8988T (cell line): ENCODE measurements at regions not wholly inside any gene's neighbourhood (a gene's known extent, or its start where the extent isn't known, plus 50 kb on each side); places are given as distances from the start of the nearest gene placed in this dataset.
"Not testable (repeated sequence)": the region's sequence is repeated elsewhere in the genome, so short reads cannot be mapped to it uniquely, and the experiment has no call there.

Source experiments
- DNase-seq: peaks from one replicate; pipeline ENCODE4 v3.0.0; 2011

DNA sequence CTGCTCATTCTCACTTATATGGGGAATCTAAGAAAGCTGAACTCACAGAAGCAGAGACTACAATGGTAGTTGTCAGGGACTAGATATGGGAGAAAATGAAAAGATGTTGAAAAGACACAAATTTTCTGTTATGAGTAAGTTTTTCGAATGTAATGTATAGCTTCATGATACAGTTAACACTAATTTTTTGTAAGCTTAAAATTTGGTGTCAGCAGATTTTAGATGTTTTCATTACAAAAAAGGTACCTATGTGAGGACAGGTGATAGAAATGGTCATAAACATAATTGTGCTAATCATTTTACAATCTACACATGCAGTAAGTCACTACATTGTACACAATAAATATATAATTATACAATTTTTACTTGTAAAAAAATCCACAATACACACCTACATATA, 286.6 kb downstream of the ZNF33B start:
- no peak for DNase-seq

- DNase-seq = not testable (repeated sequence)
Observed at GRCh38 chr10:42336593-42337337, 301.6 kb downstream of the ZNF33B start.

DNA sequence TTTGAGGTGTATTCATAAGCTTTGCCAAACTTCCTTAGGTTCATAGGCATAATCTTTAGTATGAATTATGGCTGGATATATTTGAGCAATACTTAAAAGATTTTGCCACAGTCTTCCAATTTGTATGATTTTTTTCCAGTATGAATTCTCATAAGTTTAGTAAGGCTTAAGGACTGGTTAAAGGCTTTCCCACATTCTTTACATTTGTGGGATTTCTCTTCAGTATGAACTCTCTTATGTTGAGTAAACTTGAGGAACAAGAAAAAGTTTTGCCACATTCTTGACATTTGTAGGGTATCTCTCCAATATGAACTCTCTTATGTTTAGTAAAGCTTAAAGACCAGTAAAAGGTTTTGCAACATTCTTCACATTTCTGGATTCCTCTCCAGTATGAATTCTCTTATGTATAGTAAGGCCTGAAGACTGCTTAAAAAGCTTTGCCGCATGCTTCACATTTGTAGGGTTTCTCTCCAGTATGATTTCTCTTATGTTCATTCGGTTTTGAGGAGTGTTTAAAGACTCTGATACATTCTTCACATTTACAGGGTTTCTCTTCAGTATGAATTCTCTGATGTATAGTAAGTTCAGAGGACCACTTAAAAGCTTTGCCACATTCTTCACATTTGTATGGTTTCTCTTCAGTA, 302.6 kb downstream of the ZNF33B start:
- DNase-seq = not testable (repeated sequence)

GRCh38 chr10:42304341-42304740, 334.0 kb downstream of the ZNF33B start:
- DNase-seq = no peak

GRCh38 chr10:42281896-42282295, 356.5 kb downstream of the ZNF33B start:
- DNase-seq = not testable (repeated sequence)

- DNase-seq = not testable (repeated sequence)
Observed at GRCh38 chr10:42269788-42270187, 368.6 kb downstream of the ZNF33B start.

GRCh38 chr10:42263259-42263658, 375.1 kb downstream of the ZNF33B start:
- DNase-seq = not testable (repeated sequence)

- DNase-seq = not testable (repeated sequence)
Observed at GRCh38 chr10:42243002-42243401, 395.4 kb downstream of the ZNF33B start.

- no peak for DNase-seq
Observed at GRCh38 chr10:42242135-42242805, 396.1 kb downstream of the ZNF33B start.

- not testable (repeated sequence) for DNase-seq
Observed at GRCh38 chr10:42236401-42236800, 402.0 kb downstream of the ZNF33B start.

DNA sequence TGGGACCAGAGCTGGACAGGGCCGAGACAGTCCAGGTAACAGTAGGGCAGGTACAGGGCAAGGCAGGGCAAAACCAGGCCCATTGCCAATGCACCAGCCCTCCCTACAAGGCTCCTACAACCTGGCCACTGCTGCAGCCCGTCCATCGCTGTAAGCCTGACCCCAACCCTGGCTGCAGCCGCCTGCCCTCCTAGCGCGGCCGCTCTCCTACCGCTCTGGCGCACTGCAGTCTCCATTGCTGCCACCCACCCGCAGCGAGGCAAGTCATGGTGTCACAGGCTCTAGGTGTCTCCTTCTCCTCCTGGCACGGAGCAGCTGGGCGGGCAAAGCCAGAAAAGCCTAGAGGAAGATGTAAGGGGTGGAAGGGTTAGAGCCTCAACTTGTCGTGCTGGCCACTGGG, 402.6 kb downstream of the ZNF33B start:
- DNase-seq = not testable (repeated sequence)

GRCh38 chr10:42235241-42235640, 403.1 kb downstream of the ZNF33B start:
- not testable (repeated sequence) for DNase-seq

- not testable (repeated sequence) for DNase-seq
Observed at GRCh38 chr10:42234506-42234905, 403.9 kb downstream of the ZNF33B start.

DNA sequence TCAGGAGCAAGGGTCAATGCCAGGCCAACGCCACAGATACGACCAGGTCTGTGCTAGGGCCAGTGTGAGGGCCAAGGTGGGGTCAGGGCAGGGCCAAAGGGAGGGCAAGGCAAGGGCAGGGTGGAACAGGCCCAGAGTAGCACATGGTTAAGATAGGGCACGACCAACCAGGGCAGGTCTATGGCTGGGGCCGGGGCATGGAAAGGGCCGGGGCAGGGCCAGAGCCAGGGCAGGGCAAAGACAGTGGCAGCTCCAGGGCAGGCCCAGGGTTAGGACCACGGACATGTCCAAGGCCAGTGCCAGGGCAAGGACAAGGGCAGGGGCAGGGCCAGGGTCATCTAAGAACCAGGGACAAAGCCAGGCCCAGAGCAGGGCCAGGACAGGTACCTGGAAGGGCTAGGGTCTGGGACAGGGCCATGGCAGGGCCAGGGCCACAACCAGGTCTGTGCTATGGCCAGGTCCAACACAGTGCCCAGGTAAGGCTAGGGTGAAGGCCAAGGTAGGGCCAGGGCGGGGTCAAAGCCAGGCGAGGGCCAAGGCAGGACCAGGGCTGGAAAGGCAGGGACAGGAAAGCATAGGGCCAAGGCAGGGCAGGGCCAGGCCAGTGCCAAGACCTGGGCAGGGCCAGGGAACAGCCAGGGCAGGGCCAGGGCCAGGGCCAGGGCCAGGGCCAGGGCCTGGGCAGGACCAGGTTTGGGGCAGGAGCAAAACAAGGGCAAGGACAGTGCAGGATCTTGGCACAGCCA, 404.7 kb downstream of the ZNF33B start:
- DNase-seq = not testable (repeated sequence)

- DNase-seq = not testable (repeated sequence)
Observed at GRCh38 chr10:42232955-42233354, 405.4 kb downstream of the ZNF33B start.

- not testable (repeated sequence) for DNase-seq
Observed at GRCh38 chr10:42230812-42231211, 407.6 kb downstream of the ZNF33B start.

GRCh38 chr10:42230115-42230514, 408.3 kb downstream of the ZNF33B start:
- DNase-seq = not testable (repeated sequence)

GRCh38 chr10:42227859-42228258, 410.5 kb downstream of the ZNF33B start:
- DNase-seq = not testable (repeated sequence)

DNA sequence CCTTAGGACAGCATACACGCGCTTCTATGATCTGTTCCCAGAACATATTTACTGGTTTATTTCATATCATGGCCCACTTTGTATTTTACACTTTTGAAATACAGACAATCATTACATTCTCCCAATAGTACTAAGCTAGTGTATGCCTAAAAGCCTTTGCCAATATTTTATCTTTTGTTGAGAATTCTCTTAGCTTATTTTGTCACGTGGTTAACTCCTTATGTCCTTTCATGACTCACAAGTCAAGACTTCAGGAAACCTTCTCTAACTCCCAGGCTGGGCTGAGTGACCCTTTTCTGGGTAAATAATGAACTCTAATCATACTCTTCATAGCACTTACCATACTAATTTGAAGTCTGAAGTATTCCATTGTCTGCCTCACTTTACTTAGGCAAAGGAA, 444.8 kb downstream of the ZNF33B start:
- not testable (repeated sequence) for DNase-seq

DNA sequence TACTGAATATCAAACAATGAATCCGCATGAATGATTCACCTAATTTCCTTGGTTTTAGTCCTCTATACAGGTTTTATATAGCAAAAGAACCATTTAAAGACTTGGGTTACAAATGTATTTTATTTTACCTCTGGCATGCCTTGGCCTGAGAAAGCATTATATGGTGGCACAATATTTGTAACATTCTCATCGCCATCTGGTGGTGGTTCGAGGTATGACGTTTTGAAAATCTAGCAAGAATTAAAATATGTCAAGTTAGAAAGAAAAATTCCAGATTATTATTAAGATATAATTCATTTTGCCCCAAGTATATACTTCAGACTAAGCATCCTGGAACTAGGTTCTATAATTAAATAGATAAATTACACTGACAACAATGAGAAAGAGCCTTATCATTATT, 445.9 kb downstream of the ZNF33B start:
- DNase-seq = not testable (repeated sequence)

DNA sequence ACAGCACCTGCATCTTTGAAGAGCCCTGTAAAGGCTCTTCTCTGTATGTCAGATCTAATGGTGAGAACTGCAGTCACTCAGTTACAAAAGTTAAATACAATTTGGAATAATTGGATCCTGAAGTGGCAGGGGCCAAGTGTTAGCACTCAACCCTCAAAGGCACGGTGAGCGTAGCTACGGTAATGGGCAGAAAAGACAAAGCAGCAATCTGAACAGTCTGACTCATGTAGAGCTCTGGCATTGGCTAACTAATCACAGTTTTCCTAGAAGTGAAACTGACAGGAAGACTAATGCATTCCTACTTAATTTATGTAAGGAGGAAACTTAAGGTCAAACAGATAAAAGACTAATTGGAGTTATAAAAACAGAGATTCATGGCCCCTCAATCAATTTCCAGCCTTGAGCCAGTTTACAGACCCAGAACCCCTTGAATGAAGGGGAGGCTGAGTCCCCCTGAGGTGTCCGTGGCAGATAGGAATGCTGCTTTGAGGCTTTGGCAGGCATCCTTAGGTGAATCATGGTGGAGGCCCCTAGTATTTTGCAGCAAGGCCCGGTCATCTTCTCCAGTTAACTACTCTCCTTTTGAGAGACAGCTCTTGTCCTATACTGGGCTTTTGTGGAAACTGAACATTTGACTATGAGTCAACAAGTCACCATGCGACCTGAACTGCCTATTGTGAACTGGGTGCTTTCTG, 450.7 kb downstream of the ZNF33B start:
- not testable (repeated sequence) for DNase-seq
